Cerebellar nuclear complex (tissue), 1 donor: ENCODE measurements at regions not wholly inside any gene's neighbourhood (a gene's known extent, or its start where the extent isn't known, plus 50 kb on each side); places are given as distances from the start of the nearest gene placed in this dataset.
"Not testable (repeated sequence)": the region's sequence is repeated elsewhere in the genome, so short reads cannot be mapped to it uniquely, and the experiment has no call there.

ENCODE experiments used
- DNase-seq, 2 experiments: peaks; one replicate each; lab custom pipeline; 2025; lab: John Stamatoyannopoulos, UW

DNA sequence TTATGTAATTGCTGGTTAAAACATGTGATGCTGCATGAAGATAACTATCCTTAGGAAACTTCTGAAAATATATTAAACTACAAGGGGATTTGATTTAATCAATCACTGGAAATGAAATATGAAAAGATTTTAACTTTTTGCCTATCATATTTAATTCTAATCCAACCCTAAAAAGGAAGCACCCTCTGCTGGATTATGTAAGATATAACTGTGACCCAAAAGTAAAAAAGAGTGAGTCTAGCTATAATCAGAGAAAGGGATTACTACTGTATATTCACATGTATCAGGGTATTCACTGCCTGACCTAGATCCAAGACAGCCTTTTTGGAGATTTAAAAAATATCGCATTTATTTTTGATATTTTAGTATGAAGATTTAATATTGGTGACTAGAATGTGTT, 295.5 kb downstream of the MDFIC start:
- no peak for DNase-seq

DNA sequence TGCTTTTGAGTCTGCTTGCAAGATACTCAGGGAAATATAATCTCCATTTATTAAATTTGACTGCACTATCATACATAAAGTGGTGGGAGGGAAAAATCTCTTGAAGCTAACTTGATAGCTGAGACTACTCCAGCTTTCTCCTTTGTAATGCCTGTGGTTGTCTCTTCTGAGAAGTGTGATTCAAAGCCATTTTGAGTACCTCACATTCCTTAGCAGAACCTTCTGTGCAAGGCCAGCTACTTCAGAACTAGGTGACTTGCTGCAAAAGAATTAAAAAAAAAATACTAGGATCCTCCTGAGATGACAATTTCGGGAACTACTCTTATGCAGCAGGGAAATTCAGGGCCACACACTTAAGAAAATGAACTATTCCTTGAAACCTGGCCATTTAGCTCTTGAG, 294.8 kb downstream of the MDFIC start:
- no peak for DNase-seq

DNA sequence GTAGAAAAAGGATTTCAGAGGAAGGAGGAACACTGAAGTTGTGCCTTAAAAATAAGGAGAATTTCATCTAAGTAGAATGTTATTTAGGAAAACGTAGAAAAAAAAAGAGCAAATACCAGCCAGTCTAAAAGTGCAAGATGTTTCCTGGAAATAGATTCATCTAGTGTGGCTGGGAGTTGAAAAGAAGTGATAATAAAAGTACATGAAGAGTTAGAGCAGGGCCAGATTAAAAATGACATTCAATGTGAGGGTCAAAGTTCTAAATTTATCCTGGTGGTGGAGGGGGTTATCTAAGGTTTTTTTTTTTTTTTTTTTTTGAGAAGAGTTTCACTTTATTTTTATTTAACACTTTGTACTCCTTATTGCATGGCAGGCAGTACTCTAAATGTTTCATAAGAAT, 289.3 kb downstream of the MDFIC start:
- no peak for DNase-seq

DNA sequence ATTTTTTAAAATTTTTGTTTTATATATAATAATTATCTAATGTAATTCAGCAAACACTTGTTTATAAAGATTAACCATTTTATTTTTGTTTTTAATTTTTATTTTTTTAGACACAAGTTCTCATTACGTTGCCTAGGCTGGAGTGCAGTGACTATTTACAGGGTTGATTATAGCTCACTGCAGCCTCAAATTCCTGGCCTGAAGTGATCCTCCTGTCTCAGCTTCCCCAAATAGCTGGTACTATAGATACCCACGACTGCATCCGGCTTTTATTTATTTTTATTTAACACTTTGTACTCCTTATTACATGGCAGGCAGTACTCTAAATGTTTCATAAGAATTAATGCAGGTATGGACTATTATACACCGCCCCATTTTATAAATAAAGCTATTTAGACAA, 288.7 kb downstream of the MDFIC start:
- no peak for DNase-seq

DNA sequence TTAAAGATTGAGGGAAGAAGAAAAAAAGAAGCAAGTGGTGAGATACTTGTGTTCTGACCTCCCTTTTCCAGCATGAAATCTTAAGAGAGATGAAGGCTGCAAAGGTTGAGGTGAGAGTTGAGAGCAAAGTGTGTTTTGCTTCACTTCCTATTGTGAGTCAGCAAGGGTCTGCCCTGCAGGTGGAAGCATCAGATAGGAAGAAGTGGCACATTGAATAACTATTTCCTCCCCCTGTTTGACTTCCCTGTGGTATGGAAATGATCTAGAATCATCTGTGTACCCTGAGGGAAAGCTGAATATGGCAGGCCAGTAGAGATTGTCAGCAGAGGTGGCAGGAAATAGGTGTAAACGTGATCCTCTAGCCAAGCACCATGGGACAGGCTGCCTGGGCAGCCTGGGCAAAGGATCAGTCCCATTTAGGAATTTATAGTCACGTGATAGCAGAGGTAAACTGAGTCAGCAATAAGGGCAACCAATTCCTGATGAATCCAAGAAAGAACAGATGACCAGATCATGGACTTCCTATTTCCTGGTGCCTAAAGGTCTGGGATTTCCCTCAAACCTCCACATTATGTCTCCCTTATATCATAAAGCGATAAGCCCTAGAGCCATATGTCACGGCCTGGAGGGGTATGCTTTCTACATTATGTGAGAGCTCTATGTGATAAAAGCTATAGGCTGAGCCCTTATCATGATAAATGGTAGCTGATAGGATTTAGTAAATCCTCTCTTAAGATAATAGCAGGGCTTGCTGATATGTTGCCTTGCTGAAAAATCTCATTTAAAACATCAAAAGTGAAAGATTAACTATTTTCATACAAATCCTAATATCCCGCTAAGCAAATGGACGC, 287.0 kb downstream of the MDFIC start:
- DNase-seq: no peak

DNA sequence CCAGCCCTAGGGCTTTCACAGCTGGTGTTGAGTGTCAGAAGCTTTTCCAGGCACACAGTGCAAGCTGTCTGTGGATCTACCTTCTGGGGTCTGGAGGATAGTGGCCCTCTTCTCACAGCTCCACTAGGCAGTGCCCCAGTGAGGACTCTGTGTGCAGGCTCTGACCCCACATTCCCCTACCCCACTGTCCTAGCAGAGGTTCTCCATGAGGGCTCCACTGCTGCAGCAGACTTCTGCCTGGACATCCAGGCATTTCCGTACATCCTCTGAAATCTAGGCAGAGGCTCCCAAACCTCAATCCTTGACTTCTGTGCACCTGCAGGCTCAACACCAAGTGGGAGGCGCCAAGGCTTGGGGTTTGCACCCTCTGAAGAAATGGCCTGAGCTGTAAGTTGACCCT, 284.5 kb downstream of the MDFIC start:
- DNase-seq: not testable (repeated sequence)

DNA sequence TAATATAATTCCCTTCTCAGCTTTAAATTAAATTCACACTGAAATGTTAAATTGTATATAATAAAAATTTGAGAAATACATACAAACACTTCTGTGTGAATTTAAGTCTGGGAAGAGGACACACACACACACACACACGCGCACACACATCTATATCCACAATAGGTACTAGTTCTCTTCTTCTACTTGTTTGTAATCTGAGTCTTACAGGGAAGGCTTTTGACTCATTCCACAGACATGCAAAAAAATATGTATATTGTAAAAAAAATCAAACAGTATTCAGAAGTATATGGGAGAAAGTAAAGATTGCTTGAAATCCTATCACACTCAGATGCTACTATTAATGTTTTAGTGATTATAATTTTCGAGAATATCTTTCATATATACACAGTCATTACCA, 276.2 kb downstream of the MDFIC start:
- no peak for DNase-seq

DNA sequence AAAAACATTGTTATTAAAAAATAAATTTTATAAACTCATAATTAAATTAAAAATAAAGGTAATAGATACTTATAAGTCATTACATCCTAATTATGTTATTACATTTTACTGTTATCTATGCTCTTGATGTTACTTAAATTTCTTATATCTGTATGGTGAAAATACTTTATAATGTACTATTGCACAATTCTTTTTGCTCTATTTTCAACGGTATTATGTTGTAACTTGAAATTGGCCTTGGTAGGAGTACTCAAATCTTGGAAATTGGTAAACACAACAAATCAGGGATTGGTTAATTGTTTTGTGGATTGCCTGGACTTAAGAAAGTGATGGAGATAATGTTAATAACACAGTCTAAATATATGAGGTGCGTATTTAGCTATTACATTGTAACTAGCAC, 273.3 kb downstream of the MDFIC start:
- DNase-seq: no peak

DNA sequence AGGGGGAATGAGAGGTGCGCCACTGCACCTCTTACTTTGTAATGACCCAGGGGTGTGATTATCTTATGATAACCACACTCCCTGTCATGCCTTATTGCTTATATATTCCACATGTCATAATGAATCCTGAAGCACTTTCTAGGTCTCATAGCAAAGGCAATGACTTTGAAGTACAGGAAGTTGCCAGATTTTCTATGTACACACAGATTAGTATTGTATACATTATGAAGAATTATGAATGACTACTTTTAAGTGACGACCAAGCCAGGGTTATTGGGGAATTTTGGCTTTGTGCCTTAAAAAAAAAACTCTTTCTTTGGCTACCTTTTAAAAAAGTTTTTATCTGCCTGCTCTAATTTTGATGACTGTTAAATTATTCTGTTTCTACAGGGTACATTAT, 269.6 kb downstream of the MDFIC start:
- DNase-seq: no peak

DNA sequence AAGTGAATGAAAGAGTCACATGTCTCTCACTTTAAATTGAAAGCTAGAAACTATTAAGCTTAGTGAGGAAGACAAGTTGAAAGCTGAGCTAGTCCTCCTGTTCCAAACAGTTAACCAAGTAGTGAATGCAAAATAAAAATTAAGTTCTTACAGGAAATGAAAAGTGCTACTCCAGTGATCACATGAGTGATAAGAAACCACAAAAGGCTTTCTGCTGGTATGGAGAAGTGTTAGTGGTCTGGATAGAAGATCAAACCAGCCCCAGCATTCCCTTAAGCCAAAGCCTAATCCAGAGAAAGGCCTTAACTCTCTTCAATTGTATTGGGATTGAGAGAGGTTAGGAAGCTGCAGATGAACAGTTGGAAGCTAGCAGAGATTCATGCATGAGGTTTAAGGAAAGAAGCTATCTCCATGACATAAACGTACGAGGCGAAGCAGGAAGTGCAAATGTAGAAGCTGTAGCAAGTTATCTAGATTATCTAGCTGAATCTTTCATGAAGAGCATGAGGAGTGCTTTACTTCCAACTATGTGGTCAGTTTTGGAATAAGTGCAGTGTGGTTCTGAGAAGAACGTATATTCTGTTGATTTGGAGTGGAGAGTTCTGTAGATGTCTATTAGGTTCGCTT, 261.6 kb downstream of the MDFIC start:
- no peak for DNase-seq

DNA sequence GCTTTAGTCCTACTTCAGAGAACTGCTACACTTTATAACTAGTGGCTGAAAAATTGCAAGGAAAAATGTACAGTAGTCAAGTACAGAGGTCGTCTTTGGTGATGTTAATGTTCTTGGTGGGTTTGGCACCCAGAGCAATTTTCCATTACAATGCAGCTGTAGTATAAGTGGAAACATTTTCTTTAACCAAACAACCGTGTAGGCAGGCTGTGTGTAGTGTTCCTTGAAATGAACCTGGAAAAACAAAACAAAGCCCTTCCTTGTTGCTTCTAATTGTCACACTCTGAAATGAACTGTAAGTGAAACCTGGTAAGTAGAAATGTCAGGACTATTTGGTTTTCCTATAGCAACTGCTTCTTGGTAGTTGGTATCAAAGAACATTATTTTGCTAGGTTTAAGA, 256.9 kb downstream of the MDFIC start:
- no peak for DNase-seq

DNA sequence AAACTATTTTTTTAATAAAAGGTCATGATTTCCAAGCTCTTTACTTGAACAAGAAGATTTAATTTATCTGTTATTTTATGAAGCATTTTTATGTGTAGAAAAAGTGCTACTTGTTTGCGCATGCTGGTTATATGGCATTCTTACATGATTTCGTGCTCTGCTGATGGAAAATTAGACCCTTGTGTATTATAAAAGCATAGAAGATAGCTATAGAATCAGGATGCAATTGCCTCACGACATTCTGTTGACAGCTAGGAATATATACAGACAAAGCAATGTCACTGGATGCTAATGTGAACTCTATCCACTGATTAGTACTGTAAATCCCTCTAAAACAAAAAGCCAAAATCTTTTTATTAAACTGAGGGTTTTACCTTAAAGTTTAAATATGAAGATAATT, 255.9 kb downstream of the MDFIC start:
- DNase-seq: no peak

DNA sequence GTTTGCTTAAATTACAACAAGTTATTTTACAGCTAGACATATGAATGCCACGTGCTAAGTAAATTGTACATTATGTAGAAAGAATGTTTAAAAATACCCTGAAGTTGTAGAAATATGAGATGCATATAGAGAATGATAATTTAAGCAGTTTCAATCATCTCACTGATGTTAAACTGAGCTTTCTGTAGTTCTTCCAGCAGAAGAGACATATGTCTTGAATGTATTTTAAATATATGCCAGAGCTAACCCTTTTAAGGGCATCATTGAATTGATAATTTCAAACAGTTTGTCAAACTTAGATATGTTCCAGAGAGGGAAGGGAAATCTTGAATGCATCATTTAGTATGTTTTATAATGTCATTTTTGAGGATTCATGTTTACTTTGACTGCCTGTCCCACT, 255.2 kb downstream of the MDFIC start:
- no peak for DNase-seq

DNA sequence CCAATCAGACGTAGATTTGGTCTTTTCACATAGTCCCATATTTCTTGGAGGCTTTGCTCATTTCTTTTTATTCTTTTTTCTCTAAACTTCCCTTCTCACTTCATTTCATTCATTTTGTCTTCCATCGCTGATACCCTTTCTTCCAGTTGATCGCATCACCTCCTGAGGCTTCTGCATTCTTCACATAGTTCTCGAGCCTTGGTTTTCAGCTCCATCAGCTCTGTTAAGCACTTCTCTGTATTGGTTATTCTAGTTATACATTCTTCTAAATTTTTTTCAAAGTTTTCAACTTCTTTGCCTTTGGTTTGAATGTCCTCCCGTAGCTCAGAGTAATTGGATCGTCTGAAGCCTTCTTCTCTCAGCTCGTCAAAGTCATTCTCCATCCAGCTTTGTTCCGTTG, 250.5 kb downstream of the MDFIC start:
- not testable (repeated sequence) for DNase-seq

DNA sequence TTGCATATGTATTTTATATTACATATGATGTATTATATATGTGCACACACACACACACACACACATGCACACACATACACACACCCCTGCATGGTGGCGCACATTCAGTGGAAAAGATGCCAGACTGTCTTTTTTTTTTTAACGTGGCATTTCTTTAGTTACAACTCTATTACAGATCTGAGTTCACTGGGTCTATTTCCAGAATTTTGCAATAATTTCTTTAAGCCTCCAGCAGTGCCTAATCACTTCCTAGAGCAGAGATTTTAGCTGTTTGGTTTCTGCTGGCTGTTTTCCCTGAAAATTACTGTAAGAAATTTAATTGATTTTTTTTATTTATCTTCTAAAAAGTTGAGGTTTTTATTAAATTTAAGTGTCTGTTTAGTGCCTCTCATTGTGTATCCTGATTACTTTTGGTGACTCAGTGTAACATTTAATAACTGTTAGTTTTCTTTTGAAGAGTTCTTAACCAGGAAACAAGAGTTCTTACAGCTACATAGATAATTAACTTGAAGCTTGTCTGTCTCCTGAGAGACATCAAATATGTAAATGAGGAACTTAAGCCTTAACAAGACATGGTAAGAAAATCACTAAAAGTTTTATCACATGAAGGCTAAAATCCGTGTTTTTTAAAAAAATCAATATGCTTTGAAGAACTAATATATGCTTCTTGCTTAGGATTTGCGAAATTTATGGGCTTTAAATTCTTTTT, 232.0 kb downstream of the MDFIC start:
- DNase-seq: no peak

DNA sequence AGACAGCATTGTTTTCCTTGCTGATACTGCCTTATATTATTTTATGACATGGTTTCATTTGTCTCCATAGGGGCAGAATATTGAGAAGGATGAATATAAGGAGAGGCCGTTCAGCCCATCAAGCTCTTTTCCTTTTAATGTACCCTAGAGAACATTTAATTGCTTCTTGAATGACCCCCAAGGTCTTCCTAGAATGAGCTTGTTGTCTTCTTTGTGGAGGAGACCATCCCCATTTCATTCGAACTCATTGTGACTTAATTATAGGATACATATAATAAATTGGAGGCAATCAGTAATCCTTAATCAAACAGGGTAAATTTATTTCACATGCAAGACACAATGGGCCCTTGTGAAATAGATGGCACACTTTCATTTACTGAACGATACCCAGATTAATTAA, 231.3 kb downstream of the MDFIC start:
- DNase-seq: no peak

DNA sequence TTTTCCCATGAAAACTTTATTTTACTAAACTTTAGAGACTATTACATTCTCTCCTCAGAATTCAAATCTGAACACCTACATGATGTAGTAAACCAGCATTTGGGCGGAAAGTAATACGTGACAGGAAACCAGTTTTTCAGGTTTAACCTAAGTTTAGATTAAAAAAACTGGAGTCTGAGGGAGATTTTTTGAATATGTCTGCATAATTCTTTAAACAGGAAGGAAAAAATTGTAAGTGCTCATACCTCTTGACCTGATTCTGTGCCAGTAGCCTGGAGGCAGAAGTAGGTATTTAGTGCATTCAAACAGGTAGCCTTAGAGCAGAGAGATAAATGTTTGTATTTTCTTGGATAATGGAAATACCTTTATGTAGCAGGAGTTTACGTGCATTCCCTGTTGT, 224.3 kb downstream of the MDFIC start:
- DNase-seq: no peak

DNA sequence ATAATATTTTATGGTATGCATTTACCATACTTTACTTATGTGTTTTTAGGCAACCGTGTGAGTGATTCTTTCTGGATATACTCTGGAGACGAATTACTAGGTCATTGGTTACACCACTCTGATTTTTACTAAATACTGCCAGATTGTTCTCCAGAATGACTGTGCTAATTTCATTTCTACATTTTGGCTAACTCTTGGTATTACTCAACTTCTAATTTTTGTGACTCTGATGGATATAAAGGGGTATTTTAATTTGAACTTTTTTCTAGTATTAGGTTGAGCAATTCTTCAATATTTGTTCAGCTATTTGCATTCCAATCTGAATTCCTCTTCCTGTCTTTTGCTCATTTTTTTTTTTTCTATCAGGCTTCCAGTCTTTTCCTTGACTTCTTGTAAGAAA, 223.6 kb downstream of the MDFIC start:
- no peak for DNase-seq

DNA sequence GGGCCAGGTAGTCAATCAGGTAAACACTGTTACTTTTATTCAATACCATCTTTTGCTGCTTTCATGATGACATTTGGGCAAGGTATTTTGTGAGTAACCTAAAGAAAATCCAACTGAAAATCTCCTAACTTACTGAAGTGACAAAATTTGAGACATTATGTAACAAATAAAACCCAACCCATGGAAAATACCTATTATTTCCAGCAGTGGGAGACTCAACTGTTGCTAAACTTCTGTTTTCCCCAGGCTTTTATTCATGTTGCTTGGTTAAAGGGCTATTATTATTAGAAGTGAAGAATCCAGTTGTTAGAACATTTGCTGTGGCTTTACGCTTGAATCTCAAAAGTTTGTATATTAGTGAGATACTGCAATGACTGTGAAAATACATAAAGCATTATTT, 215.9 kb downstream of the MDFIC start:
- no peak for DNase-seq

DNA sequence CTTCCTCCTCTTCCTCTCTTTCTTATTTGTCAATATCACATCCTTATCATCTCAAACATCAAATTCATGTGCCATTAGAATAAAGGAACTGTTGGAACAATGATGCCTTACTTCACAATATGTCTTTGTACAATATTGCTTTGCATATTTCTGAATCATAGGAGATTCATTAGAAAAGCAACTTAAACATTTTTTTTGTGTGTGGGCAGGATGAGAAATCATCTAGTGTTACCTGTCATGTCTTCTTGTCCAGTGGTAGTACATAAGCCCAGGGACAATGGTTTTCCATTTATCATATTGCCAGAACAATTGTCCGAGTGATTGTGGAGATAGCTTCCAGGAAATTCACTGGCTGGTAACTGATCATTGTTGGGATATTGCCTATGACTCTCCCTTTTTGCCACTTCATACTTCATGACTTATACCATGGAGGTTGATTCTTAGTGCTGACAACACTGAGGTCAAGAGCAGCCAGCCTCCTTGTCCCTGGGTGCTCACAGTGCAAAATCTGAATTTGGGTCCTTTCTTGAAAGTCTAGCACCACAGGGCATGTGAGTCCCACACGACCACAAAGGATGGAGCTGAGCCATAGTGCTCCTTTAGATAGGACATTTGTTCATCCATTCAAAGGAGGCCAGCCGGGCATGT, 215.0 kb downstream of the MDFIC start:
- DNase-seq: no peak

DNA sequence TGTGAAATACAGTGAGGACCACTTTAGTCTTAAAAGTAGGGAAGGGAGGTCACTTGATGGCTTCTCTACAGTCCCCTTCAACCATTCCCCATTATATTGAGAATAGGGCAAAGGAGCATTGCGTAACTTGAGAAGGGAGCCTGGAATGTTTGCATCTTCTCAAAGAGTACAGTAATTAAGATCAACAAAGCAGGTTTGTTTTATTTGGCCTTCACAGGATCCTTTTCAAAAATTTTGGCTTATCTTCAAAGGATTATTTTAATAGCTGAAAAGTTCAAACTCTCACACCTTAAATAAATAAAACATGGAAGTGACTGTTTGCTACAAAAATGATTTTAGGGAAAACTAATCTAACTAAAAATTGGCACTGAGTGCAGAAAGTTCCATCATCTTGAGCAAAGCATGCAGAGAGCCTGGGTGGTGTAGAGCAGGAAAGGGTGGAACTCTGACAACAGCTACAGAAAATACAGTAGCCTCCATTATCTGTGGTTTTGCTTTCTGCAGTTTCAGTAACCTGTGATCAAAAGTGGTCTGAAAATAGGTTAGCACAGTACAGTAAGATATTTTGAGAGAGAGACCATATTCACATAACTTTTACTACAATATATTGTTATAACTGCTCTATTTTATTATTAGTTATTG, 214.0 kb downstream of the MDFIC start:
- no peak for DNase-seq

DNA sequence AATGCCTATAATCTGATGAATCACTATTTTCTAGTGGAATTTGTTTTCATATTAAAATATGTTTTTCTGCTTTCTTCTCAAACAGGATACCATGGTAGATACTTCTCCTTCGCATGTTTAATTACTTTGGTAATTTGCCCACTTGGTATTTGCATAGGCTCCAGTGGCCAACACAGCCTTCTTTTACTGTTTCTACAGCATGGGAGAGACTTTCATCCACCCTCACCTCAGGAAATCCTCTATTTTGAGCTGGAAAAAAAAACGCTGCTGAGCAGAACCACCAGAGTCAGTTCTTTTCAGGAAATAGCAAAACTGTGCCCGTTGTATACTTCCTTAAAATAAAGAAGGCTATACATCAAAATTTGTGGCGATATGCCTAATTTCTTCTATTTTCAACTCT, 213.3 kb downstream of the MDFIC start:
- DNase-seq: no peak
